NB4 (cell line): ENCODE measurements at regions not wholly inside any gene's neighbourhood (a gene's known extent, or its start where the extent isn't known, plus 50 kb on each side); places are given as distances from the start of the nearest gene placed in this dataset.

Experiments used
- DNase-seq: peaks from one replicate; pipeline ENCODE4 v3.0.0; 2010; ENCODE audit warnings: low read depth
- H3K4me3 ChIP-seq: one replicate; pipeline ENCODE4 v1.5.1; 2011; ENCODE audit warnings: mild to moderate bottlenecking, low read depth, low read length, moderate library complexity
- CTCF ChIP-seq: IDR thresholded peaks from one replicate; pipeline ENCODE4 v1.5.1; 2012; ENCODE audit warnings: low read depth, low read length
- MAX ChIP-seq: IDR thresholded peaks from 2 replicates; pipeline ENCODE4 v1.6.1; 2011; ENCODE audit warnings: low read depth, low read length
- MYC ChIP-seq: IDR thresholded peaks from 2 replicates; pipeline ENCODE4 v1.6.1; 2011; ENCODE audit warnings: low read depth, low read length
- POLR2A ChIP-seq: IDR thresholded peaks from 2 replicates; pipeline ENCODE4 v1.6.1; 2011; ENCODE audit warnings: mild to moderate bottlenecking; ENCODE audit not compliant: insufficient read length; ENCODE audit errors: extremely low read depth

GRCh38 chr19:31423896-31424295 is 74.7 kb upstream of the TSHZ3 start:
- TF ChIP-seq MAX (no peak), CTCF (no peak), MYC (no peak), POLR2A (no peak)
- H3K4me3 ChIP-seq, result no peak overlapping the region
- no peak for DNase-seq

GRCh38 chr19:31424861-31425620 is 75.8 kb upstream of the TSHZ3 start:
- H3K4me3 ChIP-seq, result no peak overlapping the region
- TF ChIP-seq POLR2A, result no peak
- TF ChIP-seq MAX, result no peak
- TF ChIP-seq CTCF, result no peak
- TF ChIP-seq MYC, result no peak
- no peak for DNase-seq

- no peak for DNase-seq
- no peak overlapping the region for H3K4me3 ChIP-seq
- TF ChIP-seq CTCF (no peak), MAX (no peak), POLR2A (no peak), MYC (no peak)
Observed at GRCh38 chr19:31427857-31428256, 78.6 kb upstream of the TSHZ3 start.

- no peak overlapping the region for H3K4me3 ChIP-seq
- no peak for DNase-seq
- no peak for TF ChIP-seq MYC
- TF ChIP-seq POLR2A, result no peak
- TF ChIP-seq CTCF, result no peak
- no peak for TF ChIP-seq MAX
Observed at GRCh38 chr19:31430381-31430780, 81.1 kb upstream of the TSHZ3 start.

GRCh38 chr19:31432201-31432810 is 83.1 kb upstream of the TSHZ3 start:
- no peak overlapping the region for H3K4me3 ChIP-seq
- DNase-seq, result no peak
- TF ChIP-seq MYC, result no peak
- no peak for TF ChIP-seq POLR2A
- no peak for TF ChIP-seq MAX
- no peak for TF ChIP-seq CTCF
